ENCODE measurements at regions not wholly inside any gene's neighbourhood (a gene's known extent, or its start where the extent isn't known, plus 50 kb on each side); places are given as distances from the start of the nearest gene placed in this dataset.

DNA sequence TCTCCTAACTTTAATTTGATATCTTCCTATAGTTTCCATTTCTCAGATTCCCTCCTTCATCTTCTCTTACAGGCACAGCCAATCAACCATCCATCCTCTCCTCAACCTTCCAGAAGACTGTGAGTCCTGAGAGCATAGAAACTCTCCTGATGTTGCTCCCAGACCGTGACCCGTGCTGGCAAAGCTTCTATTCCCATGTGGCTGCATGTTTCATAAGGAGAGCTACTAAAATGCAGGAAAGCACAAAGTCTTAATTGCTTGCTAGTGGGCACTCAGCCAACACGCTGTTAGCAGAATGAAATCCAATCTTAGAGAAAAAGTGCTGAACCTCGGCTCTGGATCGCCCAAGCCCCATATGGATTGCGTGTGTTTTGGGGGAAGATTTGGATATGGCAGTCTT is 1244.7 kb upstream of the ZEB2 start:
- Histone ChIP-seq H3K36me3 (ENCODE audit: insufficient read depth, low read length) (no peaks in the 10 kb centered on the region), H3K27me3 (ENCODE audit: control insufficient read depth in 1 of 2, insufficient read depth in 2 of 2, low read length in 2 of 2) (no peaks in the 10 kb centered on the region), H3K4me3 (ENCODE audit: low read length) (no peak overlapping the region), H3K27ac (ENCODE audit: low read depth in 1 of 2, low read length in 2 of 2) (no peak overlapping the region), H3K4me1 (ENCODE audit: insufficient read depth, low read length) (no peaks in the 10 kb centered on the region), H3K9me3 (ENCODE audit: control insufficient read depth in 1 of 2, insufficient read depth in 1 of 2, low read length in 2 of 2) (no peaks in the 10 kb centered on the region)
- ATAC-seq (ENCODE audit: poor library complexity) (no peak), DNase-seq (no peak)
- H3K36me3 Mint-ChIP-seq (ENCODE audit: low read depth): no peaks in the 10 kb centered on the region
- no peaks in the 10 kb centered on the region for H3K4me1 Mint-ChIP-seq (ENCODE audit: low read depth)
- H3K9me3 Mint-ChIP-seq: no peaks in the 10 kb centered on the region
- no peaks in the 10 kb centered on the region for H3K27me3 Mint-ChIP-seq
- no peak overlapping the region for H3K4me3 Mint-ChIP-seq
- CTCF ChIA-PET: no interaction called here
- no peak overlapping the region for H3K27ac Mint-ChIP-seq
- intact Hi-C loops (cut with DNase I, micrococcal nuclease): no loop called here
- POLR2A ChIA-PET: no interaction called here
- TF ChIP-seq, protein P1, sequence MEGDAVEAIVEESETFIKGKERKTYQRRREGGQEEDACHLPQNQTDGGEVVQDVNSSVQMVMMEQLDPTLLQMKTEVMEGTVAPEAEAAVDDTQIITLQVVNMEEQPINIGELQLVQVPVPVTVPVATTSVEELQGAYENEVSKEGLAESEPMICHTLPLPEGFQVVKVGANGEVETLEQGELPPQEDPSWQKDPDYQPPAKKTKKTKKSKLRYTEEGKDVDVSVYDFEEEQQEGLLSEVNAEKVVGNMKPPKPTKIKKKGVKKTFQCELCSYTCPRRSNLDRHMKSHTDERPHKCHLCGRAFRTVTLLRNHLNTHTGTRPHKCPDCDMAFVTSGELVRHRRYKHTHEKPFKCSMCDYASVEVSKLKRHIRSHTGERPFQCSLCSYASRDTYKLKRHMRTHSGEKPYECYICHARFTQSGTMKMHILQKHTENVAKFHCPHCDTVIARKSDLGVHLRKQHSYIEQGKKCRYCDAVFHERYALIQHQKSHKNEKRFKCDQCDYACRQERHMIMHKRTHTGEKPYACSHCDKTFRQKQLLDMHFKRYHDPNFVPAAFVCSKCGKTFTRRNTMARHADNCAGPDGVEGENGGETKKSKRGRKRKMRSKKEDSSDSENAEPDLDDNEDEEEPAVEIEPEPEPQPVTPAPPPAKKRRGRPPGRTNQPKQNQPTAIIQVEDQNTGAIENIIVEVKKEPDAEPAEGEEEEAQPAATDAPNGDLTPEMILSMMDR (IDR thresholded peaks at IDR 0.05): no peak

DNA sequence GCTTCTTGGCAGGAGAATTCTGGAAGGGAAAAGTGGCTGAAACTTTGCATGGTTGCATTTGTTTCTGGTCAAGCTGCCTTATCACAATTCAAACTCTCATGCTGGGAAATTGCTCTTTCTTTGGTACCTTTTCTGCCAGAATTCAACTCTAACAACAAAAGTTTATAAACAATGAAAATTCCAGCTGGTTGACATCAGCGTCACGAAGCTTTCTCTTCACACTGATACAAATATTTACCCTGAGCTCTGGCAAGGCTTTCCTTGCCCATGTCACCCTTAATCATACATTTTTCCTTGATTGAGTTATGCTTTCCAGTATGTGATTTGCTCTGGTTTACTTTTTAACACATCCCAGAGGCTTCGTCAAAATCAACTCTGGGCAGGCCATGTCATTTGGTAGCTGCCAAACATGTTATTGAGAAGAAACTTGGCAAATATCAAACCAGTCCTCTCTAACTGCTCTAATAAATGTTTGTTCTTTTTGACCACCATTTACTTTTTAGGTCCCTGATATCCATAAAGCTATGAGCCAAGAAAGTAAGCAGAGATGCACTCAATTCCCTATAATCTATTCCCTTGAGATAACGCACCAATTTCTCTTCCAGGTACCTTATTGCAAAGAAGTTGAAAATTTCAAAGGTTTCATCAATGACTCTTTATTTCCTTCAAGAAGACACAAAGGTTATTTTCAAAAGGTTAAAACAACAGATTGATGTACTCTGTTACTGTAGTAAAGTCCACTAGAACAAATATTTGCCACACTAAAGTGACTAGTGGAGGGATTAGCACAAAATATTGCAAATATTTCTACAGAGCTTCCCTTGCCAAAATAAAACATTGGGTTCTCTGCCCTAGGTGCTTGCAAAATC is 1241.1 kb upstream of the ZEB2 start:
- ATAC-seq (ENCODE audit: poor library complexity): no peak
- H3K4me3 Mint-ChIP-seq: no peak overlapping the region
- TF ChIP-seq, protein P1 (IDR thresholded peaks at IDR 0.05): no peak
- Histone ChIP-seq H3K27ac (ENCODE audit: low read depth in 1 of 2, low read length in 2 of 2) (no peak overlapping the region), H3K4me3 (ENCODE audit: low read length) (no peak overlapping the region), H3K27me3 (ENCODE audit: control insufficient read depth in 1 of 2, insufficient read depth in 2 of 2, low read length in 2 of 2) (no peaks in the 10 kb centered on the region), H3K9me3 (ENCODE audit: control insufficient read depth in 1 of 2, insufficient read depth in 1 of 2, low read length in 2 of 2) (no peaks in the 10 kb centered on the region), H3K36me3 (ENCODE audit: insufficient read depth, low read length) (no peaks in the 10 kb centered on the region), H3K4me1 (ENCODE audit: insufficient read depth, low read length) (no peaks in the 10 kb centered on the region)
- no peak for DNase-seq
- H3K9me3 Mint-ChIP-seq: no peaks in the 10 kb centered on the region
- intact Hi-C loops (cut with DNase I, micrococcal nuclease): no loop called here
- ChIA-PET CTCF (no interaction called here), POLR2A (no interaction called here)
- no peak overlapping the region for H3K27ac Mint-ChIP-seq
- H3K4me1 Mint-ChIP-seq (ENCODE audit: low read depth): no peaks in the 10 kb centered on the region
- no peaks in the 10 kb centered on the region for H3K27me3 Mint-ChIP-seq
- no peaks in the 10 kb centered on the region for H3K36me3 Mint-ChIP-seq (ENCODE audit: low read depth)

DNA sequence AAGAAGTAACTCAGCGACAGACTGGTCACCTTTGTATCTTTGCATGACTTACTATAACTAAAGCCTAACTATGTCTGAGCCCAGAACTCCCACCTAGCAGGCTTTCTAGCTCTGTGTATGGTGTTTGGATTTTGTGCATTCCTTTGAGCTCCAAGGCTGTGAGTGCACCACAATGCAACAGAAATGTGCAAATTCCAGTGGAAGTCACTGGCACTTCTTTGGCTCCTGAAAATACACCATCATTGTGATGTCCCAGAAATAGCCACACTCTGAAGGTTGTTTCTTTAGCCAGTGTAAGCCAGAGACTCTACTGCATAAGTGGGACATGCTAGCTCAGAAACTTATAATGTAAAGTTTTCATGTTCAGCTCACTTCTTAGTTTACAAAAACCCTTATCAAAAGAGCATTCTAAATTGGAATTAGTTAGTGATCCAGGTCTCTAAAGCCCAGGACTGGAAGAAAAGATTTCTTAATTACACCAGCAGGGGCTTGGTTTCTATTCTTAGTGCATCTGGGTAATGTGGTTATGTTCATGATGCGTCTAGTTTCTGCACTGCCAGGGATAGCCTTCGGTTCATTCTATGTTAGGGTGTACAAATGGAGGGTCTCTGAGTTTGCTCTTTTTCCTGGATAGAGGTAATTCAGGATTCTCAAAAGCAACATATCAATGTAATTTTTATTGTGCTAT is 1239.5 kb upstream of the ZEB2 start:
- H3K36me3 ChIP-seq (ENCODE audit: insufficient read depth, low read length): no peaks in the 10 kb centered on the region
- DNase-seq (no peak), ATAC-seq (ENCODE audit: poor library complexity) (no peak)
- Mint-ChIP-seq H3K36me3 (ENCODE audit: low read depth) (no peaks in the 10 kb centered on the region), H3K27me3 (no peaks in the 10 kb centered on the region), H3K4me1 (ENCODE audit: low read depth) (no peaks in the 10 kb centered on the region), H3K27ac (no peak overlapping the region), H3K4me3 (no peak overlapping the region), H3K9me3 (no peaks in the 10 kb centered on the region)
- TF ChIP-seq, protein P1 (IDR thresholded peaks at IDR 0.05): no peak
- CTCF ChIA-PET: interaction anchor here (0.5 kb wide), 1 partner anchor 672 kb away, joined by 4 read pairs; no protein-coding TSS in a partner anchor
- H3K27me3 ChIP-seq (ENCODE audit: control insufficient read depth in 1 of 2, insufficient read depth in 2 of 2, low read length in 2 of 2): no peaks in the 10 kb centered on the region
- POLR2A ChIA-PET: no interaction called here
- no peaks in the 10 kb centered on the region for H3K4me1 ChIP-seq (ENCODE audit: insufficient read depth, low read length)
- H3K27ac ChIP-seq (ENCODE audit: low read depth in 1 of 2, low read length in 2 of 2): no peak overlapping the region
- intact Hi-C loops (cut with DNase I, micrococcal nuclease): no loop called here
- H3K4me3 ChIP-seq (ENCODE audit: low read length): no peak overlapping the region
- no peaks in the 10 kb centered on the region for H3K9me3 ChIP-seq (ENCODE audit: control insufficient read depth in 1 of 2, insufficient read depth in 1 of 2, low read length in 2 of 2)
